Dendritic cell treated with granulocyte-macrophage colony-stimulating factor and Interleukin-4, amounts not matched to agents 40 ng/mL and 50 ng/mL, for 4 days (primary cell): ENCODE measurements at regions not wholly inside any gene's neighbourhood (a gene's known extent, or its start where the extent isn't known, plus 50 kb on each side); places are given as distances from the start of the nearest gene placed in this dataset.

Experiments
- H3K27ac Mint-ChIP-seq: one replicate; pipeline ENCODE4 v1.8.0; 2022; ENCODE audit warnings: mild to moderate bottlenecking, mixed read lengths
- H3K27me3 Mint-ChIP-seq: one replicate; pipeline ENCODE4 v1.8.0; 2022; ENCODE audit warnings: mild to moderate bottlenecking, mixed read lengths
- H3K36me3 Mint-ChIP-seq: one replicate; pipeline ENCODE4 v1.8.0; 2022; ENCODE audit warnings: low read depth, mixed read lengths
- H3K4me1 Mint-ChIP-seq: one replicate; pipeline ENCODE4 v1.8.0; 2022; ENCODE audit warnings: low read depth, mixed read lengths
- H3K4me3 Mint-ChIP-seq: one replicate; pipeline ENCODE4 v1.8.0; 2022; ENCODE audit warnings: mild to moderate bottlenecking, moderate library complexity, mixed read lengths
- H3K9me3 Mint-ChIP-seq: one replicate; pipeline ENCODE4 v1.8.0; 2022; ENCODE audit warnings: mixed read lengths
- intact Hi-C: fragments of 100-400 bp; cut with micrococcal nuclease; formaldehyde crosslinking; loops from one replicate; pipeline ENCODE4 v1.15.0; 2022

DNA sequence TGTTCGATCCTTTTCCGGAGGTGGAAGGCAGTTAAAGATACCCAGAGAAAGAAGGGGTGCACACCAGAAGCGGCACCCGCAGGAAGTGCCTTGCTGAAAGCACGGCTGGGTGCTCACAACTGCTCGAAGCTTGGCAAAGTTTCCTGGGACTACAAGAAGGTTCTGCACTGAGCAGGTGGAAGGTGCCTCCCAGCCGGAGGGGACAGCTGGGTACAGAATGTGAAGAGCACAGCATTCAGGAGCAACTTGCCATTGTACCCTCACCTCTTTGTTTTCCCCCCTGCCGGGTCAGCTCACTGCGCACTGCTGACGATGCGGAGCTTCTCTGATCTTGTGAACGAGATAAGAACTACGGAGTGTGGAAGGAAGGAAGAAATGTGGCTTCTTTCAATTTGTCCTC, 289.2 kb downstream of the FBXW7 start:
- H3K27ac Mint-ChIP-seq: peak overlapping the region; percentile 45

DNA sequence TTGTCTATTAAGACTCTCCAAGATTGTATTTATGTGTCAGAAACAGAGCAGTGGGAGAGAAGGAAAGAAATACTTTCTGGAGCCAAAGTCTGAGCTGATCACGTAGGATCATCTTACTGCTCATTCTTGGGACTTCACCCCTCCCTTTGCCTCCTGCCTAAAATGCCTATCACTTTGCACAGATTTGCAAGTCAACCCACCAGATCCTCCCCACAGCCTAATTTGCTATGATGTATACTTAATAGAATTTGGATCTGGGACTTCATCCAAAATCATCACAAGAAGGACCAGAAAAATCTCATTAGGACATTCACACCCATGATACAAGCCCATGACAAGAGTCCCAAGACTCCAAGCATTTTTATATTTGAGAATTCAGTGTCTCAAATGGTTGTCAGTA, 290.2 kb downstream of the FBXW7 start:
- peaks cover 20% of the 10 kb centered on the region for H3K4me1 Mint-ChIP-seq

More for the DNA sequence above, 289.2 kb downstream of the FBXW7 start:
- Mint-ChIP-seq H3K4me3 (no peak overlapping the region), H3K9me3 (no peaks in the 10 kb centered on the region), H3K27me3 (peaks cover 6% of the 10 kb centered on the region), H3K36me3 (no peaks in the 10 kb centered on the region), H3K4me1 (peaks cover 20% of the 10 kb centered on the region)
- intact Hi-C loops: no loop called here

DNA sequence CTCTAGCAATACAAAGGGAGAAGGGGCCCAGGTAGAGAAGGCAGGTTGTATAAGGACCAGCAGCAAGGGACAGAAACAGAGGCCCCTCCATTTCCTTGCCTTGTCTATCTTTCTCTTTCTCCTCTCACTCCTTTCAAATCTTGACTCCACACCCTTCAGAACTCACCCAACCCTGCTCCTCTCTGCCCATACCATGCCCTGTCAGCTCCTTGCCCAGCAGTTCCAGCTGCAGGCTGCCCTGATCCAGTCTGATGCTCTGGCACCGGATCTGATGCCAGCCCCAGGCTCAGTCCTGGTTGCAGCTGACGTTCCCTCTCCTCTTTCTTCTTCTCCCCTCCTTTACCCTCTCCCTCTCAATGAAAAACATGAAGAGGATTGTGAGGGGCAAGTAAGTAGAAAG, 291.2 kb downstream of the FBXW7 start:
- no peaks in the 10 kb centered on the region for H3K36me3 Mint-ChIP-seq
- H3K9me3 Mint-ChIP-seq: no peaks in the 10 kb centered on the region
- peaks cover 6% of the 10 kb centered on the region for H3K27me3 Mint-ChIP-seq
- H3K4me3 Mint-ChIP-seq: no peak overlapping the region
- intact Hi-C loops: no loop called here
- peak overlapping the region; percentile 58 for H3K27ac Mint-ChIP-seq
- peaks cover 20% of the 10 kb centered on the region for H3K4me1 Mint-ChIP-seq

More for the DNA sequence above, 290.2 kb downstream of the FBXW7 start:
- Mint-ChIP-seq H3K9me3 (no peaks in the 10 kb centered on the region), H3K36me3 (no peaks in the 10 kb centered on the region), H3K27ac (no peak overlapping the region), H3K4me3 (no peak overlapping the region), H3K27me3 (peaks cover 6% of the 10 kb centered on the region)
- intact Hi-C loops: no loop called here

DNA sequence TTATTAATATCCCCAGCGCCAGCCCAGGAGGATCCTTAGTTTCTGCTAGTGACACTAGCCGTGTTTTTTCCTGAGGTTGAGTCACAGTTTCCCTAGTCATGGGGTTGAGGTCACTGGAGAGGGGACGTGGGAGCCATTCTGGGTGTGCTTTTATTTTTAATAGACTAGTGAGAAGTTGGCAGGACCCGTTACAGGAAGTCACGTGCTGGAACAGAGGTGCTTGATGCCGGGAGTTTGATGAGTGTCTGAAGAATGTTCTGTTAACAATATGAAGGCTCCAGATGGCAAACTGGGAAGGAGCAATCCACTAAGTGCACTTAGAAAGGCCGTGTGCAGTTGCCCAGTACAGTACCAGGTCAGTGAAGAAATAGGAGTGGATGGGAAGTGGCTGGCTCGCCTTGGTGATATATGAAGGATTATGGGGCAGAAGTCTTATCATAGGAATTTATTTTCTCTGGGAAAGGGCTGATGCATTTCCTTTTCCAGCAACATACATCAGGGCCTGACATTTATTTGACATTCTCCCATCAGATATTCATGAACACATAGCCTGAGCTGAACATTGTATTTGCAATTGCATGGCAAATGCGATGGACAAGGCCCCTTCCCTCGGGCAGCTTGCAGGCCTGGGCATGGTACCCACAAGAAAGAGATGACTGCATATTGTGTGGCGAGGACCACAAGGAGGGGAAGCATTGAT, 291.8 kb downstream of the FBXW7 start:
- Mint-ChIP-seq H3K4me3 (no peak overlapping the region), H3K36me3 (no peaks in the 10 kb centered on the region), H3K27ac (peak overlapping the region; percentile 58), H3K4me1 (peaks cover 20% of the 10 kb centered on the region), H3K9me3 (no peaks in the 10 kb centered on the region), H3K27me3 (peaks cover 6% of the 10 kb centered on the region)
- intact Hi-C loops: no loop called here

DNA sequence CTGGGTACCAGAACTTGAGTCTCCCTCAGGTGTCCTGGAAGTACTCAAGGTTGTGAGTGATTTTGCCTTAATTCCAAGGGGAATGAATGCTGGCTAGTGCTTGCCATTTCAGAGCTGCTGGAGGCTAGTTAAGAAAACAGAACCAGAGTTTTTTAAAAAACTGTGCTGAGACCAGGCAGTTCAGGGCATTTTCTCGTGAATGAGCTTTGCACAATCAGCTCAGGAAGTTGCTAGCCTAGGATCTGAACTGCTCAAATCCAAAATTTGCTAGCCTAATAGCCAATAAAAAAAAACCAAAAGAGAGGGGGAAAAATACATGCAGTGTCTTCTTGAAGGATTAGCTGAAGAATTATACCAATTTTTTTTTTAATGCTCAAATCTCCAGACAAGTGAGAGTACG, 292.7 kb downstream of the FBXW7 start:
- H3K27ac Mint-ChIP-seq: peak overlapping the region; percentile 58
- no peaks in the 10 kb centered on the region for H3K36me3 Mint-ChIP-seq

DNA sequence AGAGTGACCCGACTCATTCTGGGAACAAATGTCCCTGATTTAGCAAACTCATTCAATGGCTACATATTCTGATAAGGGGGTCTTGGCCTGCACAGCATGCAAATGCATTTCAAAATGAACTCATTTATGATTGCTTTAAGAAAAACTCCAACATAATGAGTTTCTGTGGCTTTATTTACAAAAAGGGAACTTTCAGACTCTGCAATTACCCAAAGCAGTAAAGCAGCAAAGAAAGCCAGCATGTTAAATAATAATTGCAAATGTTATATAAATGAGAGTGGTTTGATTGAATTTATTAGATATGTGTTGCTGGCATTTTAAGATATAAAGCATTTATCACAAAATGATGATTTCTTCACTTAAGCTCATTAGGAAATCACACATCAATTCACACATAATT, 295.7 kb downstream of the FBXW7 start:
- Mint-ChIP-seq H3K27ac (no peak overlapping the region), H3K9me3 (no peaks in the 10 kb centered on the region), H3K4me1 (peaks cover 20% of the 10 kb centered on the region), H3K27me3 (peaks cover 3% of the 10 kb centered on the region), H3K36me3 (no peaks in the 10 kb centered on the region), H3K4me3 (no peak overlapping the region)
- intact Hi-C loops: no loop called here

More for the DNA sequence above, 292.7 kb downstream of the FBXW7 start:
- intact Hi-C loops: no loop called here
- Mint-ChIP-seq H3K4me1 (peaks cover 20% of the 10 kb centered on the region), H3K9me3 (no peaks in the 10 kb centered on the region), H3K27me3 (peaks cover 4% of the 10 kb centered on the region), H3K4me3 (no peak overlapping the region)

DNA sequence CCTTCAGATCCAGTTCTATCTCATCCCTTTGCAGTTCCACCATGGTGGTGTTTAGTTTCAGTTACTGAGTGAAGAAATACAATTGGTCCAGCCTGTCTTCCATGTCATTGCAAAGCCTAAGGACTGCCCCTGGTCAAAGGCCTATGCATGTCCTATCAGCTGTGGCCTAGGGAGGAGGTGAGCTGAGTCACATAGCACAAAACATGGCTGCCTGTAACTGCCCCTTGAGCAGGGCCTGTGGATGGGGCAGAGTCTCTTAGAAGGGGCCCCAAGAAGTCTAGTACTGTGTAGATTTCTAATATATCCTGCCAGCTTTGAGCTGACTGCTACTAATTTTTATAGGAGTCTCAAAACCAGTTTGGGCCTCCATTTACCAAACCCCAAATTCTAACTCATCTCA, 296.7 kb downstream of the FBXW7 start:
- intact Hi-C loops: no loop called here
- peaks cover 13% of the 10 kb centered on the region for H3K4me1 Mint-ChIP-seq
- H3K9me3 Mint-ChIP-seq: no peaks in the 10 kb centered on the region
- H3K36me3 Mint-ChIP-seq: no peaks in the 10 kb centered on the region
- H3K4me3 Mint-ChIP-seq: no peak overlapping the region
- no peaks in the 10 kb centered on the region for H3K27me3 Mint-ChIP-seq
- no peak overlapping the region for H3K27ac Mint-ChIP-seq

DNA sequence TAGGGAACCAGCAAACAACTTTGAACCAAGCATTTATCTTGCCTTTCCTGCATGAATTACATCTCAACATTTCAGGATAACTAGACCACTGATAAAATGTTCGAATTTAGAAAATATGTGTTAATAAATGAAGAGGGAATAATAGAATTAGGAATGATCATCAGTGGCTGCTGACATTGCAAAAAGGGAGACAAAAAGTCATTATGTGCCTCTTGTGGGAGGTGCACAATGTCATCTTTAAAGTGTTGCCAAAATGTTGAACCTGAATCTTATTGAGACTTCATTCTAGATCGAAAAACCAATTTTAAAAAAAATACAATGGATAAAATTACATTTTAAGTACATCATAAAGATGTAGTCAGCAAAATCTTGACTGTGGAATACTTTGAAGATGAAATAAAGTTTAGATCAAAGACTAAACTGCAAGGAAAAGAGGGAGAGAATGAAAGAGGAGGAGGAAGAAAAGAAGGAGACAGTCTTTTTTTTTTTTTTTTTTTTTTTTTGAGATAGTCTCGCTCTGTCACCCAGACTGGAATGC, 299.3 kb downstream of the FBXW7 start:
- H3K27me3 Mint-ChIP-seq: no peaks in the 10 kb centered on the region
- H3K36me3 Mint-ChIP-seq: no peaks in the 10 kb centered on the region
- H3K27ac Mint-ChIP-seq: no peak overlapping the region
- H3K4me3 Mint-ChIP-seq: no peak overlapping the region
- intact Hi-C loops: no loop called here
- H3K4me1 Mint-ChIP-seq: no peaks in the 10 kb centered on the region
- no peaks in the 10 kb centered on the region for H3K9me3 Mint-ChIP-seq

DNA sequence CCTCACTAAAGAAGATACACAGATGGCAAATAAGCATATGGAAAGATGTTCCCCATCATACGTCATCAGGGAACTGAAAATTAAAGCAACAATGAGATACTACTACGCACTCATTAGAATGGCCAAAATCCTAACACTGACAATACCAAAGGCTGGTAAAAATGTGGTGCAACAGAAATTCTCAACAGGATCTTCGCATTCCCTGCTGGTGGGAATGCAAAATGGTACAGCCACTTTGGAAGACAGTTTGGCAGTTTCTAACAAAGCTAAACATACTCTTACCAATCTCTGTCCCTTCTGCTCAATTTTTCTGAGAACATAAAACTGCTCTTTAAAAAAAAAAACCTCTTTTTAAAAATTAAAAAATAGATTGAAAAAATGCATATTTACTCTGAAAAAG, 300.2 kb downstream of the FBXW7 start:
- intact Hi-C loops: no loop called here
- no peak overlapping the region for H3K4me3 Mint-ChIP-seq
- H3K4me1 Mint-ChIP-seq: no peaks in the 10 kb centered on the region
- no peak overlapping the region for H3K27ac Mint-ChIP-seq
- H3K9me3 Mint-ChIP-seq: no peaks in the 10 kb centered on the region
- no peaks in the 10 kb centered on the region for H3K27me3 Mint-ChIP-seq
- H3K36me3 Mint-ChIP-seq: no peaks in the 10 kb centered on the region

DNA sequence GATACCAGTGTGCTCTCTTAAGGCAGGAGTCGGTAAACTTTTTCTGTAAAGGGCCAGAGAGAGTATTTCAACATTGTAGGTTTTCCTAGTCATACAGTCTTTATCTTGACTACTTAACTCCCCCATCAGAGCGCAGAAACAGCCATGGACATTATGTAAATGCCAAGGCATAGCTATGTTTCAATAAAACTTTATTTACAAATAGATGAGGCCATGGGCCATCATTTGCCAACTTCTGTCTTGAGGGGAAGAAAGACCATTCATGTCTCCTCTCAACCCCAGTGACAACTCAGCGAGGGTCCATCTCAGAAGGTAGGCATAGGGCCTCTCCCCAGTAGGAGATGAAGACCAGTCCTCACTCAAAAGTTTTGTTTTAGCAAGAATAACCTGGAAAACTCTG, 301.3 kb downstream of the FBXW7 start:
- intact Hi-C loops: no loop called here
- H3K4me1 Mint-ChIP-seq: no peaks in the 10 kb centered on the region
- H3K27me3 Mint-ChIP-seq: no peaks in the 10 kb centered on the region
- H3K36me3 Mint-ChIP-seq: no peaks in the 10 kb centered on the region
- H3K27ac Mint-ChIP-seq: no peak overlapping the region
- no peak overlapping the region for H3K4me3 Mint-ChIP-seq
- no peaks in the 10 kb centered on the region for H3K9me3 Mint-ChIP-seq

DNA sequence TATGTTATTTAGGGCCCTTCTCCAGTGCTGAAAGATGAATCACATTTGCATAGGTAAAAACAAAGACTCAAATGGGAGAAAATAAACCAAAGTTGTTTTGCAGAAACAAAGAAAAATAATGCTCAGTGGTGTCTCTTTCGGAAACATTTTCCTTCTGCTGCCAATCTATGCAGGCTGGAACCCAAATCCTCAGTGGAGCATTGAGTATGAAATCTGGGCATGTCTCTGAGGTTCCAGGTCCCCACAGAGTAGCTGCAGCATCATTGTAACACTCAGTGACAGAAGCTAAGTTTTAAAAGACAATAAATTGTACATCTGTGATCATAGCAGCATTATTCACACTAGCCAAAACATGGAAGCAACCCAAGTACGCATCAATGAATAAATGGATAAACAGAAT, 303.6 kb downstream of the FBXW7 start:
- Mint-ChIP-seq H3K9me3 (no peaks in the 10 kb centered on the region), H3K4me3 (no peak overlapping the region), H3K27me3 (no peaks in the 10 kb centered on the region), H3K27ac (no peak overlapping the region), H3K36me3 (no peaks in the 10 kb centered on the region), H3K4me1 (no peaks in the 10 kb centered on the region)
- intact Hi-C loops: no loop called here

DNA sequence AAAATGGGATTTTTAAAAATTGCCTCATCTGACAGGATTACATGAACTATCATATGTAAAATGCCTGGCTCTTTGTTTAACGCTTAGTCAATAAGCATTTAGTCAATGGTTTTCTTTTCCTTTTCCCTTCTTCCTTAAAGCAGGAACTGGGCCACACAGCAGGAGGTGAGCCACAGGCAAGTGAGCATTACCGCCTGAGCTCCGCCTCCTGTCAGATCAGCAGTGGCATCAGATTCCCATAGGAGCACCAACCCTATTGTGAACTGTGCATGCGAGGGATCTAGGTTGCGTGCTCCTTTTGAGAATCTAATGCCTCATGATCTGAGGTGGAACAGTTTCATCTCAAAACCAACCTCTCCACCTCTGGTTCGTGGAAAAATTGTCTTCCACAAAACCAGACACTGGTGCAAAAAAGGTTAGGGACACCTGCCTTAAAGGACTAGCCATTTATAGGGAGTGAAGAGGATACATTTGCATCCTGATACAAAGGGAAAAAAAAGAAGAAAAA, 306.1 kb downstream of the FBXW7 start:
- no peaks in the 10 kb centered on the region for H3K36me3 Mint-ChIP-seq
- H3K4me1 Mint-ChIP-seq: peaks cover 1% of the 10 kb centered on the region

DNA sequence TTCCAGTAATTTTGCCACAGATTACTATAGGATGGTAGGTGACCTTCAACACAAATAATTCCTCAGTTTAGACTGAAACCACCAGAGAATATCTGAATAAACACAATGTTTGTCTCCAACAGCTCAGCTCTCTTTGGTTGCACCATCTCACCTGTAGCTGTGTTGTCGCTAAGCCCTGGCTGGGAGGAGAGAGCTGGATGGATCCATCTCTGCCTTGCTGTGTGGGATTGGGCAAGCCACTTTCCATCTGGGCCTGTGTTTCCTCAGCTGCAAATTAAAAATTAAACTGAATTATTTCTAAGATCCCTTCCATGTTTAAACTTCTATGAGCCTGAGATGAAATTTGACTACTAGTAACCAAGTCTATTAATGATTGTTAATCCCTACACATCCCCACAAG, 310.2 kb downstream of the FBXW7 start:
- no peak overlapping the region for H3K4me3 Mint-ChIP-seq
- no peak overlapping the region for H3K27ac Mint-ChIP-seq
- H3K27me3 Mint-ChIP-seq: no peaks in the 10 kb centered on the region
- no peaks in the 10 kb centered on the region for H3K9me3 Mint-ChIP-seq
- peaks cover 5% of the 10 kb centered on the region for H3K4me1 Mint-ChIP-seq
- intact Hi-C loops: no loop called here
- H3K36me3 Mint-ChIP-seq: no peaks in the 10 kb centered on the region

More for the DNA sequence above, 306.1 kb downstream of the FBXW7 start:
- no peaks in the 10 kb centered on the region for H3K27me3 Mint-ChIP-seq
- intact Hi-C loops: no loop called here
- no peaks in the 10 kb centered on the region for H3K9me3 Mint-ChIP-seq
- H3K4me3 Mint-ChIP-seq: no peak overlapping the region
- no peak overlapping the region for H3K27ac Mint-ChIP-seq

DNA sequence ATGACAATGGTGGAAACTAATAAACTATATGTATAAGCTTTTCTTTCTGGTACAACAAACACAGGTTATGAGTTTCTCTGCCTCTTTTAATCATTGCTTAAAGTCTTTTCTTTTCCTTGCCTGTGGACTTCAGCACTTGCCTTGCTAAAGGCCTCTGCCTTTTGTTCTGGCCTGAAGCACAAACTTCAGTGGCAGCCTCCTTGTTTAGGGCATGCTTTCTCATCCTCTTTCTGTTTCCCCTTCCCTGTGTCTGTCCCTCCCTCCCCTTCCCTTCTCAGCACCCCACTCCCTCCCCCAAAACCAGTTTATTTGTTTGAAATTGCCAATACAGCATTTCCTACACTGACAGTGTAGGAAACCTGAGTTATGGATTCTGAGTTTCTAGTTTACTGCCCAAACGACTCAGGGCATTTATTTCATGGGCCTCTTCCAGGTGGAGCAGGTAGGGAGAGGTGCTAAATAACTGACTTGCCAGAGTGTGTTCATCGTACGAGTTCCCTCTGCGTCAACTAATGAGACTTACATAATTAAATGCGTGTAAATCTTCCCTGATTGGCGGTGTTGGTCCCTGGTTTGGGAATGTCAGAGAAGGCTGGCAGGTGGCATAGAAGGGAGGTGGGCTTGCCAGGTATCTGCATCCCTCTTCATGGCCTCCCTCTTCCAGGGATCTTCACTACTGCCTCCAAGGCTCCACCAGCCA, 311.0 kb downstream of the FBXW7 start:
- Mint-ChIP-seq H3K4me1 (peaks cover 5% of the 10 kb centered on the region), H3K27ac (peak overlapping the region; percentile 39), H3K4me3 (no peak overlapping the region), H3K27me3 (no peaks in the 10 kb centered on the region), H3K9me3 (no peaks in the 10 kb centered on the region), H3K36me3 (no peaks in the 10 kb centered on the region)
- intact Hi-C loops: no loop called here
